Gastroesophageal sphincter (tissue), 3 donors: ENCODE measurements at regions not wholly inside any gene's neighbourhood (a gene's known extent, or its start where the extent isn't known, plus 50 kb on each side); places are given as distances from the start of the nearest gene placed in this dataset.

ENCODE experiments used
- POLR2AphosphoS5 ChIP-seq: sonication (generic); formaldehyde crosslinking; IDR thresholded peaks from one replicate; pipeline ENCODE4 v1.6.1; 2017; ENCODE audit warnings: antibody characterized with exemption
- TF ChIP-seq, protein P1 (sequence below), 4 experiments: fragments of 200-600 bp in 2 of 4; fragments of 450-650 bp in 2 of 4; sonication (generic) in 1 of 4; IDR thresholded peaks; one replicate each; pipeline ENCODE4 v1.5.1; 2017 to 2019; ENCODE audit warnings: antibody characterized with exemption in 4 of 4, mild to moderate bottlenecking in 2 of 4, moderate library complexity in 2 of 4

DNA sequence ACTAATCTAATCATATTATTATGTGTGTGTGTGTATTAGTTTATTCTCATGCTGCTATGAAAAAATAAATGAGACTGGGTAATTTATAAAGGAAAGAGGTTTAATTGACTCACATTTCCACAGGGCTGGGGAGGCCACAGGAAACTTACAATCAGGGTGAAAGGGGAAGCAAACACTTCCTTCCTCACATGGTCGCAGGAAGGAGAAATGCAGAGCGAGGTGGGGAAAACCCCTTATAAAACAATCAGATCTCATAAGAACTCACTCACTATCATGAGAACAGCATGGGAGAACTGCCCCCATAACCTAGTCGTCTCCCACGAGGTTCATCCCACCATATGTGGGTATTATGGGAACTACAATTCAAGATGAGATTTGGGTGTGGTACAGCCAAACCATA lies 190.9 kb upstream of the TAPT1 start:
- TF ChIP-seq, protein P1, sequence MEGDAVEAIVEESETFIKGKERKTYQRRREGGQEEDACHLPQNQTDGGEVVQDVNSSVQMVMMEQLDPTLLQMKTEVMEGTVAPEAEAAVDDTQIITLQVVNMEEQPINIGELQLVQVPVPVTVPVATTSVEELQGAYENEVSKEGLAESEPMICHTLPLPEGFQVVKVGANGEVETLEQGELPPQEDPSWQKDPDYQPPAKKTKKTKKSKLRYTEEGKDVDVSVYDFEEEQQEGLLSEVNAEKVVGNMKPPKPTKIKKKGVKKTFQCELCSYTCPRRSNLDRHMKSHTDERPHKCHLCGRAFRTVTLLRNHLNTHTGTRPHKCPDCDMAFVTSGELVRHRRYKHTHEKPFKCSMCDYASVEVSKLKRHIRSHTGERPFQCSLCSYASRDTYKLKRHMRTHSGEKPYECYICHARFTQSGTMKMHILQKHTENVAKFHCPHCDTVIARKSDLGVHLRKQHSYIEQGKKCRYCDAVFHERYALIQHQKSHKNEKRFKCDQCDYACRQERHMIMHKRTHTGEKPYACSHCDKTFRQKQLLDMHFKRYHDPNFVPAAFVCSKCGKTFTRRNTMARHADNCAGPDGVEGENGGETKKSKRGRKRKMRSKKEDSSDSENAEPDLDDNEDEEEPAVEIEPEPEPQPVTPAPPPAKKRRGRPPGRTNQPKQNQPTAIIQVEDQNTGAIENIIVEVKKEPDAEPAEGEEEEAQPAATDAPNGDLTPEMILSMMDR (IDR thresholded peaks at IDR 0.05), result no peak
- TF ChIP-seq POLR2AphosphoS5, result no peak
